WERI-Rb-1 (cell line): ENCODE measurements at regions not wholly inside any gene's neighbourhood (a gene's known extent, or its start where the extent isn't known, plus 50 kb on each side); places are given as distances from the start of the nearest gene placed in this dataset.

Experiments
- DNase-seq: peaks from one replicate; pipeline ENCODE4 v3.0.0-alpha.2; 2020
- H3K27ac ChIP-seq: fragments of 250-450 bp; sonication (Bioruptor Pico); 2 replicates; pipeline ENCODE4 v1.5.1; 2020; ENCODE audit warnings: mild to moderate bottlenecking, moderate library complexity
- H3K27me3 ChIP-seq: fragments of 250-450 bp; sonication (Bioruptor Pico); 2 replicates; pipeline ENCODE4 v1.5.1; 2021; ENCODE audit warnings: mild to moderate bottlenecking, low read depth, moderate library complexity; ENCODE audit not compliant: insufficient read depth, severe bottlenecking
- H3K36me3 ChIP-seq: fragments of 250-450 bp; sonication (Bioruptor Pico); 2 replicates; pipeline ENCODE4 v1.5.1; 2020; ENCODE audit warnings: mild to moderate bottlenecking, moderate library complexity
- H3K4me3 ChIP-seq: 2 replicates; pipeline ENCODE4 v1.5.1; 2011; ENCODE audit warnings: low read depth, mild to moderate bottlenecking, control low read depth, low read length
- H3K9me3 ChIP-seq: fragments of 250-450 bp; sonication (Bioruptor Pico); 2 replicates; pipeline ENCODE4 v1.5.1; 2021; ENCODE audit warnings: mild to moderate bottlenecking, moderate library complexity; ENCODE audit not compliant: severe bottlenecking
- TF ChIP-seq, protein P1 (sequence below): IDR thresholded peaks from 2 replicates; pipeline ENCODE4 v1.5.1; 2011; ENCODE audit warnings: low read depth, mild to moderate bottlenecking, control low read depth, inconsistent platforms, low read length

GRCh38 chr3:177689077-177689476 is 491.8 kb upstream of the TBL1XR1 start:
- H3K4me3 ChIP-seq: no peak overlapping the region
- TF ChIP-seq, protein P1, sequence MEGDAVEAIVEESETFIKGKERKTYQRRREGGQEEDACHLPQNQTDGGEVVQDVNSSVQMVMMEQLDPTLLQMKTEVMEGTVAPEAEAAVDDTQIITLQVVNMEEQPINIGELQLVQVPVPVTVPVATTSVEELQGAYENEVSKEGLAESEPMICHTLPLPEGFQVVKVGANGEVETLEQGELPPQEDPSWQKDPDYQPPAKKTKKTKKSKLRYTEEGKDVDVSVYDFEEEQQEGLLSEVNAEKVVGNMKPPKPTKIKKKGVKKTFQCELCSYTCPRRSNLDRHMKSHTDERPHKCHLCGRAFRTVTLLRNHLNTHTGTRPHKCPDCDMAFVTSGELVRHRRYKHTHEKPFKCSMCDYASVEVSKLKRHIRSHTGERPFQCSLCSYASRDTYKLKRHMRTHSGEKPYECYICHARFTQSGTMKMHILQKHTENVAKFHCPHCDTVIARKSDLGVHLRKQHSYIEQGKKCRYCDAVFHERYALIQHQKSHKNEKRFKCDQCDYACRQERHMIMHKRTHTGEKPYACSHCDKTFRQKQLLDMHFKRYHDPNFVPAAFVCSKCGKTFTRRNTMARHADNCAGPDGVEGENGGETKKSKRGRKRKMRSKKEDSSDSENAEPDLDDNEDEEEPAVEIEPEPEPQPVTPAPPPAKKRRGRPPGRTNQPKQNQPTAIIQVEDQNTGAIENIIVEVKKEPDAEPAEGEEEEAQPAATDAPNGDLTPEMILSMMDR: no peak
- no peak for DNase-seq

DNA sequence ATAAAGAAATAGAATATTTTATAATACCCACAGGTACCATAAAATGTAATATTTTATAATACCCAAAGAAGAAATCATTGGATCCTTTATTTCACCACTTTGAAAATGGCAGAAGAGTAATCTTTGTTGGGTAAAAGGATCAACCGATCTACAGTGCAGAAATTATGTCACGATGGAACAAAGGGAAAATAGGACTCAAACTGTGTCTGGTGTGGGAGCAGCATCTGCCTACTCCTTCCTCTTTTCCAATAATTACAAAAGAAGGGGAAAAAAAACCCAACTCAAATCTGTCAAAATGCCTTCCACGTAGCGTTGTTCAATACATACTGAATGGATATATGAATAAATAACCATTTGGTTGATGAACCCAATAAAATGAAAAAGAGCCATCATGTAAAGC is 492.6 kb upstream of the TBL1XR1 start:
- TF ChIP-seq, protein P1: no peak
- H3K27ac ChIP-seq: no peak overlapping the region
- no peaks in the 10 kb centered on the region for H3K9me3 ChIP-seq
- DNase-seq: no peak
- H3K36me3 ChIP-seq: no peaks in the 10 kb centered on the region
- no peak overlapping the region for H3K4me3 ChIP-seq
- no peaks in the 10 kb centered on the region for H3K27me3 ChIP-seq

More at GRCh38 chr3:177689077-177689476, 491.8 kb upstream of the TBL1XR1 start:
- H3K27me3 ChIP-seq: no peaks in the 10 kb centered on the region
- no peaks in the 10 kb centered on the region for H3K9me3 ChIP-seq
- H3K36me3 ChIP-seq: no peaks in the 10 kb centered on the region
- no peak overlapping the region for H3K27ac ChIP-seq

DNA sequence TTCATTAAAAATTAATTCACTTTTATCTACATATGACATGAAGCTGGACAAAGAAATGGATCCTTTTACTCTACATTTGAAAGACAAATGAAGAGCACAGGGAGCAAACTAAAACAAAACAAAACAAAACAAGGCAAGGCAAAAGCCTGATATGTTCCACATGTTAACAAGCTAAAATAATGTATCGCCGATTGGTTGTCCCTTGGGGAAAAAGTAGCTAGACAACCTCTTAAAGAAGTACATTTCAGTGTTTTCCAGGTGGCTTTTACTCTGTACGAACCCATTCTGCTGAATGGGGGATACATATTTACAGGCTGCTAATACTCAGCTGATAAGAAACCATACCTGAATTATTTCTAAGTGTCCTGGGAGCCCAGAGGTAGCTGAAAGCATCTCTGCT is 493.0 kb upstream of the TBL1XR1 start:
- Histone ChIP-seq H3K9me3 (no peaks in the 10 kb centered on the region), H3K4me3 (no peak overlapping the region), H3K27ac (no peak overlapping the region), H3K27me3 (no peaks in the 10 kb centered on the region), H3K36me3 (no peaks in the 10 kb centered on the region)
- TF ChIP-seq, protein P1: no peak
- no peak for DNase-seq

GRCh38 chr3:177692304-177692975 is 495.2 kb upstream of the TBL1XR1 start:
- Histone ChIP-seq H3K36me3 (no peaks in the 10 kb centered on the region), H3K27me3 (no peaks in the 10 kb centered on the region), H3K4me3 (no peak overlapping the region), H3K9me3 (no peaks in the 10 kb centered on the region), H3K27ac (no peak overlapping the region)
- TF ChIP-seq, protein P1: no peak
- DNase-seq: no peak

DNA sequence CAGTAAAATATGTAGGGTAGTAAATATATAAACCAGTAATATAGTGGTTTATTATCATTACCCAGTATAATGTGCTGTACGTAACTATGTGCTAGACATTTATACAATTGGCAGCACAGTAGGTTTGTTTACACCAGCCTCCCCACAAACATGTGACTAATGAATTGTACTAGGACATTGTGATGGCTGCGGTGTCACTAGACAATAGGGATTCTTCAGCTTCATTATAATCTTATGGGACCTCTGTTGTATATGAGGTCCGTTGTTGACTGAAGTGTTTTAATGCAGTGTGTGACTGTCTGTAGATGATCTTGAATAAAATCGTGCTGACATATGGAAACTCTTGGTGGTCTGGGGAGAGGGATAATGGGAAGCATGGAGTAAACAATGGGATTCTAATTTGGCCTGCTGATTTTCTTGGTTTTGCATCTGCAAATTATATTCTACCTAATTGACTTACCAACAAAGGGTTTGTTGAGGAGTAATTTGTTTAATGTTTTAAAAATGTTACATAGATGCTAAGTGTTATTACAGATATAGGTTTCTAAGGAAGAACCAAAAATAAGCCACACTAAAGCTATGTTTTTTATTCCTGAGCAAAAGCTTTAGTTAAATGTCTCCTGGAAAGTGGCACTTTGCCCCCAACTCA is 496.5 kb upstream of the TBL1XR1 start:
- Histone ChIP-seq H3K9me3 (no peaks in the 10 kb centered on the region), H3K27me3 (no peaks in the 10 kb centered on the region), H3K4me3 (no peak overlapping the region), H3K27ac (no peak overlapping the region), H3K36me3 (no peaks in the 10 kb centered on the region)
- TF ChIP-seq, protein P1: no peak
- DNase-seq: no peak
